ENCODE measurements at regions not wholly inside any gene's neighbourhood (a gene's known extent, or its start where the extent isn't known, plus 50 kb on each side); places are given as distances from the start of the nearest gene placed in this dataset.

DNA sequence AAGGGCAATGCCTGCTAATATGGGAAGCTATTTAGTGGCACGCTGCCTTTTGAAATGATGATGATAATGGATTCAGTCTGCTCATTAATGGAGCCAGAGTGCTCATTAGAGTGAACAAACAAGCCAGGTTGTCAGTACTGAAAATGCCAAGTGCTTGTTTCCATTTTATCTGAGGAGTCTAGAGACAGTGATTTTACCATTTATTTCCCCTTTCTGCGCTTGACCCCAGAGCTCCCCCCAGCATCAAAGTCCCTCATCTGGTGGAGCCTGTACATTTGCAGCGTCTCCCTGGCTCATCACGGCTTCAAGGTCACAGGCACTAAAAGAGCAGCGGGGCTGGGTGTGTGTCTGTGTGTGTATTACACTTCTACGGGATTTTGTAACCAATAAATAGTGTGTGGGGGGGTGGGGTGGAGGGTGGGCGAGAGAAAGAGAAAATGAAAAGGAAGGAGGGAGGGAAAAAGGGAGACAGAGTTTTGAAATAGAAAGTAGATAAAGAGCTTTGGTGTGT, 553.8 kb downstream of the TFEC start:
- Mint-ChIP-seq H3K4me3 (ENCODE audit: unreplicated experiment) (no peak overlapping the region), H3K36me3 (ENCODE audit: insufficient read depth, unreplicated experiment) (peaks cover 6% of the 10 kb centered on the region), H3K27me3 (ENCODE audit: insufficient read depth, unreplicated experiment) (peaks cover 80% of the 10 kb centered on the region), H3K9me3 (ENCODE audit: unreplicated experiment) (no peaks in the 10 kb centered on the region), H3K4me1 (ENCODE audit: insufficient read depth, unreplicated experiment) (no peaks in the 10 kb centered on the region), H3K27ac (ENCODE audit: low read depth, unreplicated experiment) (no peak overlapping the region)
- ChIA-PET POLR2A (no interaction called here), CTCF (interaction anchor here (0.6 to 1.0 kb wide), 3 partner anchors 180 to 1451 kb away, joined by 3 to 4 read pairs (median 3); no protein-coding TSS in a partner anchor)
- no peak for DNase-seq (ENCODE audit: unreplicated experiment)
- intact Hi-C loops (cut with micrococcal nuclease) = no loop called here
- TF ChIP-seq CTCF (IDR thresholded peaks at IDR 0.05; ENCODE audit: unreplicated experiment) = no peak
- no TSS peak for BruUV-seq (replicated peaks)

GRCh38 chr7:115475761-115476385, 554.0 kb downstream of the MDFIC start:
- POLR2A ChIA-PET = no interaction called here
- H3K27ac Mint-ChIP-seq (ENCODE audit: low read depth, unreplicated experiment) = no peak overlapping the region
- H3K27me3 Mint-ChIP-seq (ENCODE audit: insufficient read depth, unreplicated experiment) = peaks cover 72% of the 10 kb centered on the region
- TF ChIP-seq CTCF (IDR thresholded peaks at IDR 0.05; ENCODE audit: unreplicated experiment) = no peak
- CTCF ChIA-PET = interaction anchor here (0.7 kb wide), 1 partner anchor 586 kb away, joined by 4 read pairs; no protein-coding TSS in a partner anchor
- peaks cover 6% of the 10 kb centered on the region for H3K36me3 Mint-ChIP-seq (ENCODE audit: insufficient read depth, unreplicated experiment)
- no peak for DNase-seq (ENCODE audit: unreplicated experiment)
- no TSS peak for BruUV-seq (replicated peaks)
- no peaks in the 10 kb centered on the region for H3K4me1 Mint-ChIP-seq (ENCODE audit: insufficient read depth, unreplicated experiment)
- H3K4me3 Mint-ChIP-seq (ENCODE audit: unreplicated experiment) = no peak overlapping the region
- H3K9me3 Mint-ChIP-seq (ENCODE audit: unreplicated experiment) = no peaks in the 10 kb centered on the region
- intact Hi-C loops (cut with micrococcal nuclease) = no loop called here

- no peak overlapping the region for H3K27ac Mint-ChIP-seq (ENCODE audit: low read depth, unreplicated experiment)
- no peak overlapping the region for H3K4me3 Mint-ChIP-seq (ENCODE audit: unreplicated experiment)
- H3K4me1 Mint-ChIP-seq (ENCODE audit: insufficient read depth, unreplicated experiment) = no peaks in the 10 kb centered on the region
- peaks cover 6% of the 10 kb centered on the region for H3K36me3 Mint-ChIP-seq (ENCODE audit: insufficient read depth, unreplicated experiment)
- peaks cover 71% of the 10 kb centered on the region for H3K27me3 Mint-ChIP-seq (ENCODE audit: insufficient read depth, unreplicated experiment)
- CTCF ChIA-PET = no interaction called here
- no peak for TF ChIP-seq CTCF (IDR thresholded peaks at IDR 0.05; ENCODE audit: unreplicated experiment)
- POLR2A ChIA-PET = no interaction called here
- BruUV-seq (replicated peaks) = no TSS peak
- intact Hi-C loops (cut with micrococcal nuclease) = no loop called here
- no peak for DNase-seq (ENCODE audit: unreplicated experiment)
- no peaks in the 10 kb centered on the region for H3K9me3 Mint-ChIP-seq (ENCODE audit: unreplicated experiment)
Measured at GRCh38 chr7:115475206-115475605, 553.3 kb downstream of the MDFIC start.

DNA sequence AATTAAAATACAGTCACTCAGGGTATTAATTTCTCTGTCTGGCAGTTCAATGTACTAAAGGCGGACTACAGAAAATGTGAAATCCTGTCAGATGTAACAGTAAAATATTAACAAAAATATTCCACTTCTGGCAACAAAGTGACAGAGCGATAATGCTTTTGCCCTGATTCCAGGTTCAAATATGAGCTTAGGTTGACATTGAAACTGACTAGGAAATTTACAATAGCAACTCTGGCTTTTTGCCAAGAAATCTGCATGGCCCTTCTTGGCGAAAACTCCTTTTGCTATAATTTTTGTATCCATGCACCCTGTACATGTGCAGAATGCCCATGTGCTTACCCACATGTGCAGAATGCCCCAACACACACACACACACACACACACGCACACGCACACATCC, 552.2 kb downstream of the MDFIC start:
- BruUV-seq (replicated peaks) = no TSS peak
- POLR2A ChIA-PET = interaction anchor here (0.6 kb wide), 1 partner anchor 21 kb away, joined by 3 read pairs; no protein-coding TSS in a partner anchor
- intact Hi-C loops (cut with micrococcal nuclease) = no loop called here
- CTCF ChIA-PET = interaction anchor here (0.8 kb wide), 1 partner anchor 194 kb away, joined by 3 read pairs; no protein-coding TSS in a partner anchor
- Mint-ChIP-seq H3K9me3 (ENCODE audit: unreplicated experiment) (no peaks in the 10 kb centered on the region), H3K36me3 (ENCODE audit: insufficient read depth, unreplicated experiment) (peaks cover 6% of the 10 kb centered on the region), H3K4me3 (ENCODE audit: unreplicated experiment) (no peak overlapping the region), H3K27me3 (ENCODE audit: insufficient read depth, unreplicated experiment) (peaks cover 70% of the 10 kb centered on the region), H3K27ac (ENCODE audit: low read depth, unreplicated experiment) (no peak overlapping the region), H3K4me1 (ENCODE audit: insufficient read depth, unreplicated experiment) (no peaks in the 10 kb centered on the region)
- DNase-seq (ENCODE audit: unreplicated experiment) = no peak
- no peak for TF ChIP-seq CTCF (IDR thresholded peaks at IDR 0.05; ENCODE audit: unreplicated experiment)
